ENCODE measurements at regions not wholly inside any gene's neighbourhood (a gene's known extent, or its start where the extent isn't known, plus 50 kb on each side); places are given as distances from the start of the nearest gene placed in this dataset.
"Not testable (repeated sequence)": the region's sequence is repeated elsewhere in the genome, so short reads cannot be mapped to it uniquely, and the experiment has no call there.

- Histone ChIP-seq H3K4me1 (ENCODE audit: insufficient read depth, low read length, severe bottlenecking) (no peaks in the 10 kb centered on the region), H3K27ac (ENCODE audit: low read depth, low read length, poor library complexity, severe bottlenecking) (no peak overlapping the region), H2AFZ (ENCODE audit: low read length) (no peak overlapping the region), H3K4me3 (ENCODE audit: low read depth, low read length, poor library complexity, severe bottlenecking) (no peak overlapping the region), H3K36me3 (ENCODE audit: insufficient read depth, low read length) (no peaks in the 10 kb centered on the region), H3K9me3 (ENCODE audit: low read length) (no peaks in the 10 kb centered on the region), H4K20me1 (ENCODE audit: insufficient read depth, low read length) (no peaks in the 10 kb centered on the region), H3K79me2 (ENCODE audit: insufficient read depth, low read length) (no peaks in the 10 kb centered on the region), H3K9me2 (ENCODE audit: low read depth, low read length) (no peaks in the 10 kb centered on the region), H3K27me3 (ENCODE audit: insufficient read depth, low read length) (no peaks in the 10 kb centered on the region), H3F3A (ENCODE audit: insufficient read depth, low read length) (no peaks in the 10 kb centered on the region), H3K9ac (ENCODE audit: low read length) (no peak overlapping the region), H3K4me2 (ENCODE audit: low read length) (no peak overlapping the region)
- TF ChIP-seq EZH2 (IDR thresholded peaks at IDR 0.05; ENCODE audit: borderline replicate concordance, low read length): no peak
- no peak for TF ChIP-seq CTCF (IDR thresholded peaks at IDR 0.05; ENCODE audit: low read length)
These were observed 82.8 kb upstream of the ZNF536 start for GRCh38 chr19:30289336-30289735.

- not testable (repeated sequence) for H3K9ac ChIP-seq (ENCODE audit: low read length); H3K36me3 ChIP-seq (ENCODE audit: insufficient read depth, low read length); H3K9me3 ChIP-seq (ENCODE audit: low read length); H3K4me3 ChIP-seq (ENCODE audit: low read depth, low read length, poor library complexity, severe bottlenecking); H3F3A ChIP-seq (ENCODE audit: insufficient read depth, low read length); H2AFZ ChIP-seq (ENCODE audit: low read length); H3K4me1 ChIP-seq (ENCODE audit: insufficient read depth, low read length, severe bottlenecking); H3K79me2 ChIP-seq (ENCODE audit: insufficient read depth, low read length); H4K20me1 ChIP-seq (ENCODE audit: insufficient read depth, low read length); H3K27ac ChIP-seq (ENCODE audit: low read depth, low read length, poor library complexity, severe bottlenecking); H3K27me3 ChIP-seq (ENCODE audit: insufficient read depth, low read length); H3K9me2 ChIP-seq (ENCODE audit: low read depth, low read length); H3K4me2 ChIP-seq (ENCODE audit: low read length)
These were observed 81.4 kb upstream of the ZNF536 start for GRCh38 chr19:30290805-30291204.

- no peak overlapping the region for H2AFZ ChIP-seq (ENCODE audit: low read length)
- no peak overlapping the region for H3K27ac ChIP-seq (ENCODE audit: low read depth, low read length, poor library complexity, severe bottlenecking)
- H3K9ac ChIP-seq (ENCODE audit: low read length): no peak overlapping the region
- TF ChIP-seq CTCF (IDR thresholded peaks at IDR 0.05; ENCODE audit: low read length) (no peak), EZH2 (IDR thresholded peaks at IDR 0.05; ENCODE audit: borderline replicate concordance, low read length) (no peak)
- H3F3A ChIP-seq (ENCODE audit: insufficient read depth, low read length): no peaks in the 10 kb centered on the region
- no peaks in the 10 kb centered on the region for H3K36me3 ChIP-seq (ENCODE audit: insufficient read depth, low read length)
- no peak overlapping the region for H3K4me3 ChIP-seq (ENCODE audit: low read depth, low read length, poor library complexity, severe bottlenecking)
- no peaks in the 10 kb centered on the region for H3K9me2 ChIP-seq (ENCODE audit: low read depth, low read length)
- no peaks in the 10 kb centered on the region for H4K20me1 ChIP-seq (ENCODE audit: insufficient read depth, low read length)
- H3K9me3 ChIP-seq (ENCODE audit: low read length): no peaks in the 10 kb centered on the region
- H3K27me3 ChIP-seq (ENCODE audit: insufficient read depth, low read length): no peaks in the 10 kb centered on the region
- H3K4me2 ChIP-seq (ENCODE audit: low read length): no peak overlapping the region
- H3K79me2 ChIP-seq (ENCODE audit: insufficient read depth, low read length): no peaks in the 10 kb centered on the region
- no peaks in the 10 kb centered on the region for H3K4me1 ChIP-seq (ENCODE audit: insufficient read depth, low read length, severe bottlenecking)
These were observed 79.0 kb upstream of the ZNF536 start for GRCh38 chr19:30293051-30293785.

- Histone ChIP-seq H3K27me3 (ENCODE audit: insufficient read depth, low read length) (no peaks in the 10 kb centered on the region), H3K4me2 (ENCODE audit: low read length) (no peak overlapping the region), H3F3A (ENCODE audit: insufficient read depth, low read length) (no peaks in the 10 kb centered on the region), H3K9me2 (ENCODE audit: low read depth, low read length) (no peaks in the 10 kb centered on the region), H3K36me3 (ENCODE audit: insufficient read depth, low read length) (no peaks in the 10 kb centered on the region), H3K27ac (ENCODE audit: low read depth, low read length, poor library complexity, severe bottlenecking) (no peak overlapping the region), H3K4me1 (ENCODE audit: insufficient read depth, low read length, severe bottlenecking) (no peaks in the 10 kb centered on the region), H3K79me2 (ENCODE audit: insufficient read depth, low read length) (no peaks in the 10 kb centered on the region), H3K9me3 (ENCODE audit: low read length) (no peaks in the 10 kb centered on the region), H2AFZ (ENCODE audit: low read length) (no peak overlapping the region), H3K4me3 (ENCODE audit: low read depth, low read length, poor library complexity, severe bottlenecking) (no peak overlapping the region), H3K9ac (ENCODE audit: low read length) (no peak overlapping the region), H4K20me1 (ENCODE audit: insufficient read depth, low read length) (no peaks in the 10 kb centered on the region)
- no peak for TF ChIP-seq CTCF (IDR thresholded peaks at IDR 0.05; ENCODE audit: low read length)
- no peak for TF ChIP-seq EZH2 (IDR thresholded peaks at IDR 0.05; ENCODE audit: borderline replicate concordance, low read length)
These were observed 74.2 kb upstream of the ZNF536 start for GRCh38 chr19:30297969-30298368.
